MCF 10A (cell line): ENCODE measurements at regions not wholly inside any gene's neighbourhood (a gene's known extent, or its start where the extent isn't known, plus 50 kb on each side); places are given as distances from the start of the nearest gene placed in this dataset.

Source experiments
- BruUV-seq: library from RNA; stranded (reverse); fragments of 400-500 nt; replicated peaks from 2 replicates; lab custom pipeline; 2021; lab: Mats Ljungman, UMichigan
- CTCF ChIA-PET: fragments of 300-600 bp; sonication (Branson Sonifier 250); formaldehyde crosslinking; extraction: SDS; loops from one replicate; lab custom pipeline; 2021; ENCODE audit warnings: antibody characterized with exemption, inconsistent platforms; lab: Yijun Ruan, JAX
- POLR2A ChIA-PET: fragments of 300-600, 350-650 bp; sonication (Branson Sonifier 250); formaldehyde crosslinking; extraction: SDS; loops from one replicate; lab custom pipeline; 2020; ENCODE audit warnings: antibody characterized with exemption, inconsistent platforms; lab: Yijun Ruan, JAX
- DNase-seq: peaks from one replicate; pipeline ENCODE4 v3.0.0-alpha.2; 2018; ENCODE audit not compliant: unreplicated experiment
- H3K27ac Mint-ChIP-seq: one replicate; pipeline ENCODE4 v1.8.0; 2022; ENCODE audit warnings: mild to moderate bottlenecking, low read depth, mixed read lengths; ENCODE audit not compliant: unreplicated experiment
- H3K27me3 Mint-ChIP-seq: one replicate; pipeline ENCODE4 v1.8.0; 2022; ENCODE audit warnings: mixed read lengths; ENCODE audit not compliant: insufficient read depth, unreplicated experiment
- H3K36me3 Mint-ChIP-seq: one replicate; pipeline ENCODE4 v1.8.0; 2022; ENCODE audit warnings: mild to moderate bottlenecking, moderate library complexity, mixed read lengths; ENCODE audit not compliant: insufficient read depth, unreplicated experiment
- H3K4me1 Mint-ChIP-seq: one replicate; pipeline ENCODE4 v1.8.0; 2022; ENCODE audit warnings: mixed read lengths; ENCODE audit not compliant: insufficient read depth, unreplicated experiment
- H3K4me3 Mint-ChIP-seq: one replicate; pipeline ENCODE4 v1.8.0; 2022; ENCODE audit warnings: mild to moderate bottlenecking, moderate library complexity, mixed read lengths; ENCODE audit not compliant: unreplicated experiment
- H3K9me3 Mint-ChIP-seq: one replicate; pipeline ENCODE4 v1.8.0; 2022; ENCODE audit warnings: mixed read lengths; ENCODE audit not compliant: unreplicated experiment
- intact Hi-C: fragments of 100-400 bp; cut with micrococcal nuclease; formaldehyde crosslinking; loops from 2 replicates; pipeline ENCODE4 v1.14.1; 2022
- TF ChIP-seq, protein P1 (sequence below): fragments of 200-600 bp; IDR thresholded peaks from one replicate; pipeline ENCODE4 v1.8.0; 2022; ENCODE audit warnings: antibody characterized with exemption, mild to moderate bottlenecking; ENCODE audit not compliant: unreplicated experiment

GRCh38 chr3:164521139-164521538 is 557.2 kb downstream of the SI start:
- DNase-seq, result no peak
- Mint-ChIP-seq H3K4me3 (no peak overlapping the region), H3K36me3 (no peaks in the 10 kb centered on the region), H3K4me1 (no peaks in the 10 kb centered on the region), H3K27ac (no peak overlapping the region), H3K27me3 (peaks cover 56% of the 10 kb centered on the region), H3K9me3 (peaks cover 5% of the 10 kb centered on the region)
- ChIA-PET POLR2A (no interaction called here), CTCF (no interaction called here)
- no TSS peak for BruUV-seq
- TF ChIP-seq, protein P1, sequence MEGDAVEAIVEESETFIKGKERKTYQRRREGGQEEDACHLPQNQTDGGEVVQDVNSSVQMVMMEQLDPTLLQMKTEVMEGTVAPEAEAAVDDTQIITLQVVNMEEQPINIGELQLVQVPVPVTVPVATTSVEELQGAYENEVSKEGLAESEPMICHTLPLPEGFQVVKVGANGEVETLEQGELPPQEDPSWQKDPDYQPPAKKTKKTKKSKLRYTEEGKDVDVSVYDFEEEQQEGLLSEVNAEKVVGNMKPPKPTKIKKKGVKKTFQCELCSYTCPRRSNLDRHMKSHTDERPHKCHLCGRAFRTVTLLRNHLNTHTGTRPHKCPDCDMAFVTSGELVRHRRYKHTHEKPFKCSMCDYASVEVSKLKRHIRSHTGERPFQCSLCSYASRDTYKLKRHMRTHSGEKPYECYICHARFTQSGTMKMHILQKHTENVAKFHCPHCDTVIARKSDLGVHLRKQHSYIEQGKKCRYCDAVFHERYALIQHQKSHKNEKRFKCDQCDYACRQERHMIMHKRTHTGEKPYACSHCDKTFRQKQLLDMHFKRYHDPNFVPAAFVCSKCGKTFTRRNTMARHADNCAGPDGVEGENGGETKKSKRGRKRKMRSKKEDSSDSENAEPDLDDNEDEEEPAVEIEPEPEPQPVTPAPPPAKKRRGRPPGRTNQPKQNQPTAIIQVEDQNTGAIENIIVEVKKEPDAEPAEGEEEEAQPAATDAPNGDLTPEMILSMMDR, result no peak
- intact Hi-C loops, result no loop called here

GRCh38 chr3:164515256-164515655 is 563.0 kb downstream of the SI start:
- Mint-ChIP-seq H3K9me3 (no peaks in the 10 kb centered on the region), H3K27ac (no peak overlapping the region), H3K4me1 (no peaks in the 10 kb centered on the region), H3K27me3 (peaks cover 37% of the 10 kb centered on the region), H3K36me3 (no peaks in the 10 kb centered on the region), H3K4me3 (no peak overlapping the region)
- TF ChIP-seq, protein P1, result no peak
- POLR2A ChIA-PET, result interaction anchor here (0.6 kb wide), 1 partner anchor 47 kb away, joined by 3 read pairs; no protein-coding TSS in a partner anchor
- intact Hi-C loops, result no loop called here
- CTCF ChIA-PET, result no interaction called here
- no TSS peak for BruUV-seq
- no peak for DNase-seq

GRCh38 chr3:164514576-164514975 is 563.7 kb downstream of the SI start:
- ChIA-PET CTCF (interaction anchor here (0.9 kb wide), 1 partner anchor 64 kb away, joined by 3 read pairs; no protein-coding TSS in a partner anchor), POLR2A (no interaction called here)
- Mint-ChIP-seq H3K9me3 (no peaks in the 10 kb centered on the region), H3K27ac (no peak overlapping the region), H3K4me3 (no peak overlapping the region), H3K36me3 (no peaks in the 10 kb centered on the region), H3K27me3 (peaks cover 37% of the 10 kb centered on the region), H3K4me1 (no peaks in the 10 kb centered on the region)
- BruUV-seq, result no TSS peak
- TF ChIP-seq, protein P1, result no peak
- intact Hi-C loops, result no loop called here
- DNase-seq, result no peak

- Mint-ChIP-seq H3K27ac (no peak overlapping the region), H3K27me3 (peaks cover 33% of the 10 kb centered on the region), H3K9me3 (no peaks in the 10 kb centered on the region), H3K36me3 (no peaks in the 10 kb centered on the region), H3K4me3 (no peak overlapping the region), H3K4me1 (no peaks in the 10 kb centered on the region)
- TF ChIP-seq, protein P1, result no peak
- CTCF ChIA-PET, result no interaction called here
- POLR2A ChIA-PET, result no interaction called here
- intact Hi-C loops, result no loop called here
- DNase-seq, result no peak
- no TSS peak for BruUV-seq
These were observed 570.4 kb downstream of the SI start for GRCh38 chr3:164507886-164508285.
